ENCODE measurements at regions not wholly inside any gene's neighbourhood (a gene's known extent, or its start where the extent isn't known, plus 50 kb on each side); places are given as distances from the start of the nearest gene placed in this dataset.

DNA sequence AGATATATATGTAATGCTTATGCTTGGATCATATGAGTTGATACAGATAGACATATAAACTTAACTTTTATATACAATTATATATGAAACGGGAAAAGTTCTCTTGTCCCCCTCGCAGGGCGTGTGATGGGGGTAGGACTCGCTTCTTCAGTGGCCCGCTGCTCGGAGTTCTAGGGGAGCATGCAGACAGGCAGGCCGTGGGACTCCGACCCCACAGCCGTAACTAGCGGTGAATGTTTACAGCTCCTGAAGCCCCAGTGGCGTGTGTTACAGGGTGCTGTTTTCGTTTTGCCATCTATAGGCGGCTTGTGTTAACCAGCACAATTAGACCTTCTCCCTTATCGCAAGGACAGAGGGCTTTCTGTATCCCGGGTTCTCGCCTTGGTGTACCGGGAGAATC lies 1899.8 kb downstream of the PCDH9 start:
- TF ChIP-seq, protein P1, sequence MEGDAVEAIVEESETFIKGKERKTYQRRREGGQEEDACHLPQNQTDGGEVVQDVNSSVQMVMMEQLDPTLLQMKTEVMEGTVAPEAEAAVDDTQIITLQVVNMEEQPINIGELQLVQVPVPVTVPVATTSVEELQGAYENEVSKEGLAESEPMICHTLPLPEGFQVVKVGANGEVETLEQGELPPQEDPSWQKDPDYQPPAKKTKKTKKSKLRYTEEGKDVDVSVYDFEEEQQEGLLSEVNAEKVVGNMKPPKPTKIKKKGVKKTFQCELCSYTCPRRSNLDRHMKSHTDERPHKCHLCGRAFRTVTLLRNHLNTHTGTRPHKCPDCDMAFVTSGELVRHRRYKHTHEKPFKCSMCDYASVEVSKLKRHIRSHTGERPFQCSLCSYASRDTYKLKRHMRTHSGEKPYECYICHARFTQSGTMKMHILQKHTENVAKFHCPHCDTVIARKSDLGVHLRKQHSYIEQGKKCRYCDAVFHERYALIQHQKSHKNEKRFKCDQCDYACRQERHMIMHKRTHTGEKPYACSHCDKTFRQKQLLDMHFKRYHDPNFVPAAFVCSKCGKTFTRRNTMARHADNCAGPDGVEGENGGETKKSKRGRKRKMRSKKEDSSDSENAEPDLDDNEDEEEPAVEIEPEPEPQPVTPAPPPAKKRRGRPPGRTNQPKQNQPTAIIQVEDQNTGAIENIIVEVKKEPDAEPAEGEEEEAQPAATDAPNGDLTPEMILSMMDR (IDR thresholded peaks at IDR 0.05; ENCODE audit: extremely low read depth in 1 of 2, insufficient read depth in 1 of 2, low read depth in 1 of 2, low read length in 2 of 2): no peak
- TF ChIP-seq EZH2 (IDR thresholded peaks at IDR 0.05; ENCODE audit: borderline replicate concordance, low read depth, low read length, severe bottlenecking): no peak
- TF ChIP-seq POLR2AphosphoS5 (IDR thresholded peaks at IDR 0.05; ENCODE audit: insufficient read depth, low read depth, low read length): no peak
- no peak for TF ChIP-seq POLR2A (IDR thresholded peaks at IDR 0.05; ENCODE audit: low read depth, low read length)
- TF ChIP-seq MYC (IDR thresholded peaks at IDR 0.05; ENCODE audit: low read depth, low read length): no peak
- TF ChIP-seq GATA2 (IDR thresholded peaks at IDR 0.05; ENCODE audit: insufficient read depth, insufficient read length, low read depth, low read length): no peak
- no peak for TF ChIP-seq MAX (IDR thresholded peaks at IDR 0.05; ENCODE audit: insufficient read depth, insufficient read length)

Measured in endothelial cell of umbilical vein (primary cell).